SH-SY5Y (cell line): ENCODE measurements at regions not wholly inside any gene's neighbourhood (a gene's known extent, or its start where the extent isn't known, plus 50 kb on each side); places are given as distances from the start of the nearest gene placed in this dataset.

Experiments used
- GATA2 ChIP-seq: IDR thresholded peaks from 2 replicates; pipeline ENCODE4 v1.6.1; 2011; ENCODE audit warnings: mild to moderate bottlenecking, low read depth, low read length
- GATA3 ChIP-seq: IDR thresholded peaks from 2 replicates; pipeline ENCODE4 v1.6.1; 2011; ENCODE audit warnings: low read depth, mild to moderate bottlenecking, low read length, moderate library complexity

- TF ChIP-seq GATA2 (no peak), GATA3 (no peak)
These were observed 453.9 kb upstream of the CCDC179 start for GRCh38 chr11:23314162-23314561.
